GM12873 (cell line): ENCODE measurements at regions not wholly inside any gene's neighbourhood (a gene's known extent, or its start where the extent isn't known, plus 50 kb on each side); places are given as distances from the start of the nearest gene placed in this dataset.

Experiments used
- TF ChIP-seq, protein P1 (sequence below): IDR thresholded peaks from 2 replicates; pipeline ENCODE4 v1.5.1; 2012; ENCODE audit warnings: low read depth, mild to moderate bottlenecking, moderate library complexity, low read length, control low read depth; ENCODE audit not compliant: insufficient read depth; ENCODE audit errors: missing control alignments

DNA sequence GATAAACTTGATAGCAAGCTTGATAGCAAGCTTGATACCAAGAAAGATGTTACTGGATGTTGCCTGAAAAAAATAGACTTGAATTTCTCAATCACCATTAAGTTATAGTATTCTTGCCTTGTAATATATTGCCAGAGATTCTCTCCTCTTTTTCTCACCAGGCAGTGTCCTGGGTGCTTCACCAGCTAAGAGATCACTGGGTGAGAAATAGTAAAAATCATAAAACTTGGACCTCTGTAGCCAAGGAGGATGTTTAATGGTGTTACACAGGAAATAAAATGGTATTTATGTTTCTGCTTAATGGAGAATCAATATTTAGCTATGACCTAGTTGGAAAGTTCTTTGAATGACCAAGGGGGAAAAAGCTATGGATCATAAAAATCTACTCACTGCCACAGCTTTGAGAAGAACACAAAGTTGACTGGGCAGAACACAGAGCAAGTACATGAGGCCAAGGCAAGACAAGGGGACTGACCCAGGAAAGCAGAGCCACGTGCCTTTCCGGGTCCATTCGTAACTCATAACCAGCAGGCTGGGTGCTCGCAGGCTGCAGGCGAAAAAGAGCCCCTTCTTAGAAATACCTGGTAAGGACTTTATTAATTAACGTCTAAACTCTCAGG lies 129.4 kb upstream of the HNMT start:
- TF ChIP-seq, protein P1, sequence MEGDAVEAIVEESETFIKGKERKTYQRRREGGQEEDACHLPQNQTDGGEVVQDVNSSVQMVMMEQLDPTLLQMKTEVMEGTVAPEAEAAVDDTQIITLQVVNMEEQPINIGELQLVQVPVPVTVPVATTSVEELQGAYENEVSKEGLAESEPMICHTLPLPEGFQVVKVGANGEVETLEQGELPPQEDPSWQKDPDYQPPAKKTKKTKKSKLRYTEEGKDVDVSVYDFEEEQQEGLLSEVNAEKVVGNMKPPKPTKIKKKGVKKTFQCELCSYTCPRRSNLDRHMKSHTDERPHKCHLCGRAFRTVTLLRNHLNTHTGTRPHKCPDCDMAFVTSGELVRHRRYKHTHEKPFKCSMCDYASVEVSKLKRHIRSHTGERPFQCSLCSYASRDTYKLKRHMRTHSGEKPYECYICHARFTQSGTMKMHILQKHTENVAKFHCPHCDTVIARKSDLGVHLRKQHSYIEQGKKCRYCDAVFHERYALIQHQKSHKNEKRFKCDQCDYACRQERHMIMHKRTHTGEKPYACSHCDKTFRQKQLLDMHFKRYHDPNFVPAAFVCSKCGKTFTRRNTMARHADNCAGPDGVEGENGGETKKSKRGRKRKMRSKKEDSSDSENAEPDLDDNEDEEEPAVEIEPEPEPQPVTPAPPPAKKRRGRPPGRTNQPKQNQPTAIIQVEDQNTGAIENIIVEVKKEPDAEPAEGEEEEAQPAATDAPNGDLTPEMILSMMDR = no peak

DNA sequence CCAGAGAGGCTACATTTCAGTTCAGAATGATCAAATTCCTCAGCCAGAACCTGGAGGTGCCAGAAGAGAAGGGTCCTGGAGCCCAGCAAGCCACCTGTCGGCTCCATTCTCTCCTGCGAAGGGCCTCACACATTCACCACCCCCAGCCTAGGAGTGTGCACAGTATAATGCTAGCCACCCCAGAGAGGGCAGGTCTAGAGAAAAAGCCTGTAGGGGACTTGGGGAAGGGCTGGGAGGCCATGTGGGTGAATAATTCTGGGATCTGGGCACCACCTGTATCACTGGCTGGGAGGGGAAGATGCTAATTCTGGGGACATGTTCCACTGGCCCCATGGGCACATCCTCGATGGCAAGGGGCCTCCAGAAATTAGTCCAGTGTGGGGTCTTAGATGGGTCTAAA lies 127.6 kb upstream of the HNMT start:
- TF ChIP-seq, protein P1 = no peak

DNA sequence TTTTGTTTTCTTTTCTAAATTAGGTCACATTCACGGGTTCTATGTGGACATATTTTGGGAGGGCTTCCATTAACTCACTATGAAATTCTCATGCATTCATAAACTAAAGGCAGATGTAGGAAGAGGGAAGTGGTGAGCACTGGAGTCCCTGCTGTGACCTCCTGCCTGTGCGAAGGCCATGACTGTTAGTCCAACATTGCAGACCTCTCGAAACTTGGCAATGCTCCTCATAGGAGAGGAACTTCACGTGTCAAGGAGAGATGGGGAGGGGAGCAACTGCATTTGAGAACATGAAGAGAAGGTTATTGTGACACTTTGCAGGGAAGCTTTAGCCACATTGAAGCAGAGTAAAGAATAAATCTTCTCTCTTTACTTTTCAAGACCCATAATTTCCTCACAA lies 126.4 kb upstream of the HNMT start:
- TF ChIP-seq, protein P1 = no peak

DNA sequence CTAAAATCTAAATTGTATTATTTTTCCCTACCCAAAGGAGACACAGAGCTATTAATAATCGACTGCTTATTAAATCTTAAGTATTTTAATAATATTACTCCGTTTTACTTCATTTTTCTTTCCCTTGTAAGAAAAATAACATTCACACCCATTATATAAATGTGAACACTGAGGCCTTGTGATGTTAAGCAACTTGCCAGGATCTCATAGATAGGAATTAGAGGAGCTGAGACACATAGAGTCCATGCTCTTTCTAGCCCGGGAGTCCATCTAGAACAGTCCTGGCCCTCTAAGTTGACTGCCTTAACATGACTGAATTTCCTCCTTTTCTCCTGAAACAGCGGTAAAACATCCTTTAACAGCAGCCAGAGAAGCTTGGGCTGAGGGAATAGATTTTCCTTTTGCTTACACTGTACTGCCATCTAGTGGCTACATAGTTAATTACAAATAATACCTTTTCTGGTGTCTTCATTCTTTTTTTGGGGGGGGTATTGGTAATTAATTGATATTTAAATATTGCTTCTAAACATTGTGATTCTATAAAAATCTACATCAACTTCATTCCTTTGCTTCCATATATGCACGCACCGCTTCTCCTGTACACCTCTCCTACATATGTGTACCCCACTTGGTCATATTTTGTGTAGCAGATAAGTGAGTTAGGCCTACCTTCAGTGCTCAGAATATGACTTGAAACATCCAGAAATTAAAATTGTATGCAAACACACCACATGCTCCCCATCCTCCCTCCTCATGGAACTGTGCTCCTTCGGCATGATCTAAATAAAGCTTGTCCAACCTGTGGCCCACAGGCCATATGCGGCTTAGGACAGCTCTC lies 125.8 kb upstream of the HNMT start:
- TF ChIP-seq, protein P1 = peak; percentile 42

DNA sequence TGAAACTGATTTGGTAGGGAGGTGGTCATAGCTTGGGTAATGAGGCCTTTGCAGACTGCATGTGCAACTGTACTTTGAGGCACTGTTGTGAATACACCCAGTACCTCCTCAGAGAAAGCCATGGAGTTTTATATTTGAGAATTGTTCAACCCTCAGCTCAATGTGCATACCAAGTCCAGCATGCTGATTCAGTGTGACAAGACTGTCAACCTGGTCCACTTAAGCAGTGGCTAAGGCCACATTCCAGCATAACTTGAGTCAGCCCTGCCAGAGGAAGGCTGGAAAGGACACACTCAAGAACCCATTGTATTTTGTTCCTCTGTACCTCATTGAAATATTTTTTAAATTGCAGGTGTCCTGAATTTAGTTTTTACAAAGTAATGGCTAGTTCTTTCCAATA lies 121.8 kb upstream of the HNMT start:
- TF ChIP-seq, protein P1 = no peak

DNA sequence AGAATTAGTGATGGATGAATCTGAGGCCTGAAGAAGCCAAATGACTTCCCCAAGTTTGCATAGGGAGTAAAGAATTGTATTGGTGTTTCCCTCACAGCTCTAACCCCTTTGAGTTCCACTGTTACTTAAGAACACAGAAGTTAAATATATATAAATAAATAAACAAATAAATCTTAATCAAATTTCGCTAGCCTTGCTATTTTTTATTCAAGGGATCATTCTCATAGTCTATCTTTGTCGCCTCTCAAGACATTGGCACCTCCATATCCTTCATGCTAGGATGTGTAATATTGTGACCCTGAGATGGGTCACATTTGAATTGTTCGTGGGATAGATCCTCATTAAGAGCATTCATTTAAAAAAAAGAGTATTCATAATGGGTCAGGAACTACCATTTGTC lies 121.3 kb upstream of the HNMT start:
- TF ChIP-seq, protein P1 = no peak

DNA sequence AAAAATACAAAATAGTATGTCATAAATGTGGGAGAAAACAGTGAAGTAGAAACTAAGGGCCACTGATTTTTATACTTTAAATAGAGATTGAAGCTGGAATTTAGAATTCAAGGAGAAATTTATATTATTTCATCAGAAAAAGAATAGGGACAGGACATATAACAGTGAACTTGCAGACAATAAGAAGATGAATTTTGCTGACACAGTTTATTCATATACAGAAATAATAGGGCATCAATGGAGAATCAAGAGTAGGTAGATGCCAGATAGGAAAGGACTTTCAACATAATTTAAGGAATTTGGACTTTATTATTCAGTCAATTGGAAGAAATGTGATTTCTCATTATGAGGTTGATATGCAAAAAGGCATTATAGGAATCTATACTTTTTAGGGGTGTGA lies 118.9 kb upstream of the HNMT start:
- TF ChIP-seq, protein P1 = no peak
